Thymus (tissue), 11 donors: ENCODE measurements at regions not wholly inside any gene's neighbourhood (a gene's known extent, or its start where the extent isn't known, plus 50 kb on each side); places are given as distances from the start of the nearest gene placed in this dataset.

ENCODE experiments used
- DNase-seq, 9 donors: peaks; one replicate each; pipeline ENCODE4 v3.0.0-alpha.2; 2013; ENCODE audit warnings: low spot score in 9 of 9, low read depth in 6 of 9, missing footprints in 1 of 9
- H3K27ac ChIP-seq, 2 donors: one replicate each; pipeline ENCODE4 v1.5.1; 2013; ENCODE audit warnings: control low read depth in 1 of 2, low read depth in 1 of 2, low read length in 1 of 2, mild to moderate bottlenecking in 1 of 2, moderate library complexity in 1 of 2
- H3K27me3 ChIP-seq, 2 donors: one replicate each; pipeline ENCODE4 v1.5.1; 2013; ENCODE audit warnings: low read length in 1 of 2; ENCODE audit not compliant: control insufficient read depth in 2 of 2, insufficient read depth in 1 of 2
- H3K36me3 ChIP-seq, 2 donors: one replicate each; pipeline ENCODE4 v1.5.1; 2013; ENCODE audit warnings: low read length in 1 of 2, mild to moderate bottlenecking in 1 of 2, moderate library complexity in 1 of 2; ENCODE audit not compliant: control insufficient read depth in 2 of 2, insufficient read depth in 2 of 2
- H3K4me1 ChIP-seq, 2 donors: one replicate each; pipeline ENCODE4 v1.5.1; 2013; ENCODE audit warnings: low read length in 2 of 2; ENCODE audit not compliant: control insufficient read depth in 2 of 2, insufficient read depth in 2 of 2
- H3K4me3 ChIP-seq, 2 donors: one replicate each; pipeline ENCODE4 v1.5.1; 2013; ENCODE audit warnings: low read length in 2 of 2, control low read depth in 1 of 2, mild to moderate bottlenecking in 1 of 2
- H3K9me3 ChIP-seq, 2 donors: one replicate each; pipeline ENCODE4 v1.5.1; 2013; ENCODE audit warnings: low read length in 1 of 2, mild to moderate bottlenecking in 1 of 2; ENCODE audit not compliant: control insufficient read depth in 2 of 2, insufficient read depth in 1 of 2
- WGBS: extraction: QIAGEN DNeasy Blood & Tissue Kit; methylation state at CpG from one replicate; pipeline ENCODE4 v1.1.7; 2013; 5-methylcytosine and 5-hydroxymethylcytosine counted together
- donor health status: healthy.

DNA sequence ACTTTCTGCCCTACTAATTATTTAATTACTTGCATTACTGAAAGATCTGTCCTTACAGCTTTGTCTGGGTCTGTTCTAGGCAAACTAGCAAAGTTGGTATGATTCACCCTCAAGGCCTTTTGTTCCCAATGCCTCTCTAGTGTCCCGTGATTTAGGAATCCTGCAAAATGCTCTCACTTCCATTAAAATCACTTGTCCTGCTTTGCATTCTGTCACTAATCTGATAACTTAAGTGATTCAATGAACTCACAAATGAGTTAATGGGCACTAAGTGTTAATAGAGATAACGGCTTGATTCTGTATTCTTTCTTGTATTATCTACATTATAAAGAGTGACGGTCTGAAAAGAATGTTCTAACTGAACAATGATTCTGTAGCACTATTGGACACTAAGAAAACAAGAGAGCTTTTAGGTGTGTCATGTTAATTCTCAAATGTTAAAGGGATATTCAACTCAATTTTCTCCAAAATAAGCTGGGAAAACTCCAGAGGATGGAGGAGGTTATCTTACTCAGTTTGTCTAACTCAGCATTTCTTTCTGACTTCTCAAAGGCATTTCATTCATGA, 697.3 kb downstream of the CETN3 start:
- Histone ChIP-seq H3K27me3 (no peaks in the 10 kb centered on the region), H3K9me3 (no peaks in the 10 kb centered on the region), H3K36me3 (no peaks in the 10 kb centered on the region), H3K4me1 (no peaks in the 10 kb centered on the region), H3K27ac (no peak overlapping the region), H3K4me3 (no peak overlapping the region)
- DNase-seq, result no peak
- WGBS, result 97% methylated on average over 3 of the region's 3 CpGs

DNA sequence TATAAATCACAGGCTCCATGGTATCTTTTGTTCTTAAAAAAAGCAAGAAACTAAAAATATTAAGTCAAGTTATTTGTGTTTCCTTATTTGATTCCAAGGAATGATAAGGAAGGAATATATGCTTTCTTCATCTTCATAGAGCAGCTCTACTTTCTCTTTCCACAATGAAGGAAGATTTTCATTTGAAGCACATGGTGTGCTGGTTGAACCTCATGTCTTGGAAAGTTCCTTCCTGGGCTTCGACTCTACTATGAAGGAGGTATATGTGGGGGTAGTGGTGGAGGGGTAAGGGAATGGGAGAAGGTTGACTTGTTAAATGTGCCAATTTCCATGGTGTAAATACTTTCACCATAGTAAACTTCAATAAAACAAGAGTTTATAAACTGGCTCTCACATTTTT, 698.0 kb downstream of the CETN3 start:
- Histone ChIP-seq H3K27ac (no peak overlapping the region), H3K9me3 (no peaks in the 10 kb centered on the region), H3K27me3 (no peaks in the 10 kb centered on the region), H3K36me3 (no peaks in the 10 kb centered on the region), H3K4me1 (no peaks in the 10 kb centered on the region), H3K4me3 (no peak overlapping the region)
- WGBS, result 92% methylated on average over 1 of the region's 1 CpG
- no peak for DNase-seq

DNA sequence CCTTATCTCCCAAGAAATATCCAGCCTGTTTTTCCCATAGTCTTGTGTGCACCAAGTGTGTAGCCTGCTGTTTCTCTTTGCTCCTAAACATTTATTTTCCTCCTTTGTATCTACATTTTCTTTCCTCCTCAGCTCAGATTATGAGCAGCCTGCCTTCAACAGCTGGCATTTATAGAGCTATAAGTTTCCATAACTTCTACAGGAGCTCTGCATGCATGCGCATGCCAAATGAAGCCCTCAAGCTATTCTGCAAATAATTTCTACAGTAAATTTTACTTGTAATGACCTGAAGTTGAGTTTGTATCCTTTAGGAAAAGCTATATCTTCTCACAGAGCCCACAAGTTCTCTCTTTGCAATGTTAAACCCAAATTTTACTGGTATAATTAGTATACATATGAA, 699.5 kb downstream of the CETN3 start:
- 97% methylated on average over 1 of the region's 1 CpG for WGBS
- DNase-seq, result no peak
- H3K9me3 ChIP-seq, result no peaks in the 10 kb centered on the region
- no peak overlapping the region for H3K27ac ChIP-seq
- no peaks in the 10 kb centered on the region for H3K36me3 ChIP-seq
- no peaks in the 10 kb centered on the region for H3K4me1 ChIP-seq
- H3K27me3 ChIP-seq, result no peaks in the 10 kb centered on the region
- no peak overlapping the region for H3K4me3 ChIP-seq

DNA sequence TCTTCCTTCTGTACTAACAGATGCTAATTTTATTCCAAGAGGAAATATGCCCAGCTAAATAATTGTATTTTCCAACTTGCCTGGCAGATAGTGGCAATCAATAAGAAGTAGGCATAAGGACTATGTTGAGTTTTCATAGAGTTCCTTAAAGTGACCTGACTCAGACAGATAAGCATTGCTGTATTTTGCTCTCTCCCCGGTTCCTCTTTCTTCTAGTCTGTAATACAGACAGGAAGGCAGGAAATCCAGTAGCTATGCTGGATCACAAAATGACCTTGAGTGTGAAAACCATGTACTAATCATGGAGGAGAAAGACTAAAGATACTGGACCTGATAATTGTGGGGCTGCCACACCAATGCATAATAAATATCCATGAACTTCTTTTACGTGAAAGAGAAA, 701.7 kb downstream of the CETN3 start:
- WGBS, result 60% methylated on average over 2 of the region's 2 CpGs
- Histone ChIP-seq H3K27ac (no peak overlapping the region), H3K9me3 (no peaks in the 10 kb centered on the region), H3K27me3 (no peaks in the 10 kb centered on the region), H3K4me1 (no peaks in the 10 kb centered on the region), H3K4me3 (no peak overlapping the region), H3K36me3 (no peaks in the 10 kb centered on the region)
- no peak for DNase-seq

DNA sequence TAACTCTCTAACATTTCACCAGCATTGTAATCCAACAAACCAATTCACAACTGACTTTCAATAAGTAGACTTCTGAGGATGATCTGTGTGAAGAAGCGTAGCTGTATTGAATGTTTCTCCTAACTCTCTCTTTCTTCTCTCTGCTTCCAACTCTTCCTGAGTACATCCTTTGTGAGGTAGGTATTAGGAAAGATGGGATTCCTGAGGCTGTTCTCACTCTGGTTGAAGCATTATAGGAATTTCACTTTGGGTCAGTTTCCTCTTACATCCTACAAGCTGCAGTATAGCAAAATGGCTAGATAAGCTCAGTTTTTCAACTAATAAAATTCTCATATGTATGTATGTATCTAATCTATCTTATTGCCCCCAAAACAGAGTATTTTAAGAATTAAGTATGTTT, 702.8 kb downstream of the CETN3 start:
- Histone ChIP-seq H3K9me3 (no peaks in the 10 kb centered on the region), H3K27me3 (no peaks in the 10 kb centered on the region), H3K4me1 (no peaks in the 10 kb centered on the region), H3K4me3 (no peak overlapping the region), H3K27ac (no peak overlapping the region), H3K36me3 (no peaks in the 10 kb centered on the region)
- WGBS, result 95% methylated on average over 1 of the region's 1 CpG
- no peak for DNase-seq

DNA sequence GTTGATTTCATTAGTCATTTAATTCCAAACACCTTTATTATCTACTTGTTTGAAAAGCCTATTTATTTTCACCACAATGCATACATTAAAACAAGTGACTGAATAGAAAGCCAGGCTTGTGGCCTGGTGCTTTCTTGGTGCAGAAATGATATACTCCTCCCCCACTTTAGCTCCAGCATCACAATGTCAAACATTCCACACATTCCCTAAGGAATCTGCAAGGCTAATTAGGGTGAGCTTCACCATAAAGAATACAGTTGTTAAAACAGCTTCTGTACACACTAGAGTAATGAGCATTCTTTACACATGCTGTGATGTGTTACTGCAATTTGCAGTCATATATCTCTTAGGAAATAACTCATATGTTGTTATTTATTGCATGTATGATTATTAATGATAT, 705.7 kb downstream of the CETN3 start:
- H3K36me3 ChIP-seq, result no peaks in the 10 kb centered on the region
- no peak overlapping the region for H3K4me3 ChIP-seq
- no peaks in the 10 kb centered on the region for H3K4me1 ChIP-seq
- no peak overlapping the region for H3K27ac ChIP-seq
- no peaks in the 10 kb centered on the region for H3K27me3 ChIP-seq
- no peak for DNase-seq
- H3K9me3 ChIP-seq, result no peaks in the 10 kb centered on the region

DNA sequence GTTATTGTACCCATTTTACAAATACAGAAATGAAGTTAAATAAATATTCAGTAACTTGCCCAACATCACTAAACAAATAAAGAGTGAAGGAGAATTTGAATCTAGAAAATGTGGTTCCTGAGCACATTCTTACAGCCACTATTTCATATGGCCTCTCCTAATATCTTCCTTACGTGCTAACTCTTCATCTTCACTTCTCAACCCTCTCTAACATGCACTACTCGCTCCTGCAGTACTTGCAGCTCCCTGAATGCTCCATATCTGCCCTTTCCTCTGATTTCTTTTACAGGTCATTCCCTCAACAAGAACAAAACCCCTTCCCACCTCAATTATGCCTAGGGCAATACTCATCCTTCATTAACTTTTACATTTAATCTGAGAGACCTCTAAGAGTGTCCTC, 711.5 kb downstream of the CETN3 start:
- no peaks in the 10 kb centered on the region for H3K4me1 ChIP-seq
- H3K4me3 ChIP-seq, result no peak overlapping the region
- H3K27me3 ChIP-seq, result no peaks in the 10 kb centered on the region
- WGBS, result 92% methylated on average over 2 of the region's 2 CpGs
- H3K9me3 ChIP-seq, result no peaks in the 10 kb centered on the region
- DNase-seq, result no peak
- H3K27ac ChIP-seq, result no peak overlapping the region
- H3K36me3 ChIP-seq, result no peaks in the 10 kb centered on the region

DNA sequence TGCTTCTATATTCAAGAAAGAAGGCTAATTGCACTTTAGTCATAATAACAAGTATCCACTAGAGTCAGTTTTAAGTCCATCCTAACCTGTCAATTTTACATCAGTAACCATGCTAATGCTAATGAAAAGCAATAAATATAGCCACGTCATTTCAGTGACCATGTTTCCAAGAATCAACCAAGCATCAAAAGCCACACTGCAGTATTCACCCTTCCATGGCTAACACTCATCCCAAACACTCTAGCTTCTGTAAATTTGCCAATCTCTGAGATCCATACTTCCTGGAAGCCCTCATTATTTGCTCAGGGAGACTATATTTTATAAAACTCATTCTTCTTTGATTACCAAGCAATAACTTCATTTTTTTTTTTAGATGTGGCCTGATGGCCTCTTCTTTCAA, 712.0 kb downstream of the CETN3 start:
- H3K4me3 ChIP-seq, result no peak overlapping the region
- no peak for DNase-seq
- H3K27me3 ChIP-seq, result no peaks in the 10 kb centered on the region
- H3K27ac ChIP-seq, result no peak overlapping the region
- no peaks in the 10 kb centered on the region for H3K4me1 ChIP-seq
- H3K36me3 ChIP-seq, result no peaks in the 10 kb centered on the region
- H3K9me3 ChIP-seq, result no peaks in the 10 kb centered on the region
- 88% methylated on average over 1 of the region's 1 CpG for WGBS

DNA sequence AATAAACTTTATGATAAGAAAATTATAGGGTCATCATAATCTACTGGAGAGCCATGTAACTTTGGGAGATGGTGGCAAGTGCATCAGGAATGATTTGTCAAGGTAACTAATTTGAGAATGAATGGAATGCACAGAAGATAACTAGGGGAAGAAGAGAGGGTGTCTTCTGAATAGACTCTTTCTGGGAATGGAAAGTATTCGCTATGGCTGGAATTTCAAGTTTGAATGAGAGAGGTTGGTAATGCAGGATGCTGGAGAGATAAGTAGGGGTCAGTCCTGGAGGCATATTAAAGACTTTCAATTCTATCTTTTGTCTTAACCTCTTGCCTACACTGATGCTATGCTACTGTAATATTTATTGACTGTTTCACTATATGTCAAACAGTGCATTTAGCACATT, 714.2 kb downstream of the CETN3 start:
- Histone ChIP-seq H3K27me3 (no peaks in the 10 kb centered on the region), H3K36me3 (no peaks in the 10 kb centered on the region), H3K4me1 (no peaks in the 10 kb centered on the region), H3K4me3 (no peak overlapping the region), H3K27ac (no peak overlapping the region), H3K9me3 (no peaks in the 10 kb centered on the region)
- DNase-seq, result no peak
- 96% methylated on average over 1 of the region's 1 CpG for WGBS

DNA sequence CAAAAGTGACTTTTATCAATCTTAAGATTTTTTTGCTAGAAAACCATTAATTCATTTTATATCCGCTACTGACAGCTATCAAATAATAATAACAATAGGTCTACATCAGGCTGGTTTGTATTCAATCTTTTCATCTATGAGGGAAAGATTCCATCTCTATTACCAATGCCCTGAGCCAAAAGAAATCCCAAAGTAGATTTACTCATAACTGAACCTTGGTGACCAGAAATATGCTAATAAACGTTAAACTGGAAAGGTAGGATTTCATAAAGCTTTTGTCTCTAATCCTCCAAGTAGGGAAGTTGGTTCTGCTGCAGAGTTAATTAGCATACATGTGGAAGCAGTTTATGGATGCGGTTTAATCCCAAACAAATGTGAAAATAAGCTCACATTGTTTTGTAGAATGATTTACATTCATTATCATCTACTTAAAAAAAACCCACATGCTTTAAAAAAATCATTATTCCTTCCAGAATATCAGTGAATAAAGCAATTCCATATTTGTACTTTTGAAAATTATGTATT, 715.5 kb downstream of the CETN3 start:
- no peak overlapping the region for H3K4me3 ChIP-seq
- H3K9me3 ChIP-seq, result no peaks in the 10 kb centered on the region
- H3K36me3 ChIP-seq, result no peaks in the 10 kb centered on the region
- DNase-seq, result no peak
- H3K4me1 ChIP-seq, result no peaks in the 10 kb centered on the region
- 93% methylated on average over 3 of the region's 3 CpGs for WGBS
- no peak overlapping the region for H3K27ac ChIP-seq
- H3K27me3 ChIP-seq, result no peaks in the 10 kb centered on the region
